Erythroblast (primary cell): ENCODE measurements at regions not wholly inside any gene's neighbourhood (a gene's known extent, or its start where the extent isn't known, plus 50 kb on each side); places are given as distances from the start of the nearest gene placed in this dataset.

Experiments used
- GATA1 ChIP-seq: IDR thresholded peaks from 2 replicates; pipeline ENCODE4 v1.6.1; 2011; ENCODE audit warnings: low read depth, mild to moderate bottlenecking, control low read depth, low read length, moderate library complexity
- POLR2A ChIP-seq: IDR thresholded peaks from 2 replicates; pipeline ENCODE4 v1.6.1; 2011; ENCODE audit warnings: mild to moderate bottlenecking, low read length

DNA sequence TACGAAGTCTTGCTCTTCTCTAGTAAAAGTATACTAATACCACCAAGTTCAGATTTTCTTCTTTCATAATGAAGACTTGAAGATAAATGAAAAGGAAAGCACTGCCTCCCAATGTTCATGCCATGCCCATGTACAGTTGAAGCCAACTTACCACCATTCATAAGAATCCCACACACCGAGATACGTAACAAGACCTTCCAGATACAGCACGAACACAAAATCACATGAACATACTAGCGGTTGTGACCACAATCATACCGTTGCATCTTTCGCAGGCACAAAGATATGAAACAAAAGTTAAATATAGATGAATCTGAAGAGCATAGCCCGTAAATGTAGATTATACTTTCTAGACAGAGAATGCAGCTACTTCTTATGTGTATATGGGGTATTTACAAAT lies 412.5 kb downstream of the CBLN4 start:
- TF ChIP-seq POLR2A (no peak), GATA1 (no peak)
